AML-193 (cell line): ENCODE measurements at regions not wholly inside any gene's neighbourhood (a gene's known extent, or its start where the extent isn't known, plus 50 kb on each side); places are given as distances from the start of the nearest gene placed in this dataset.
"Not testable (repeated sequence)": the region's sequence is repeated elsewhere in the genome, so short reads cannot be mapped to it uniquely, and the experiment has no call there.

Experiments
- DNase-seq, 2 experiments: peaks; one replicate each; lab custom pipeline; 2025; lab: John Stamatoyannopoulos, UW

- DNase-seq, result no peak
Observed at GRCh38 chrX:905848-906566, 275.4 kb downstream of the SHOX start.

GRCh38 chrX:903116-903515 lies 272.5 kb downstream of the SHOX start:
- DNase-seq, result no peak

GRCh38 chrX:896256-896655 lies 265.7 kb downstream of the SHOX start:
- DNase-seq, result no peak

GRCh38 chrX:889966-890651 lies 259.5 kb downstream of the SHOX start:
- no peak for DNase-seq

GRCh38 chrX:887724-888123 lies 257.1 kb downstream of the SHOX start:
- not testable (repeated sequence) for DNase-seq

- DNase-seq, result no peak
Observed at GRCh38 chrX:883588-883987, 253.0 kb downstream of the SHOX start.

- not testable (repeated sequence) for DNase-seq
Observed at GRCh38 chrX:879756-880698, 249.4 kb downstream of the SHOX start.

GRCh38 chrX:874061-874460 lies 243.5 kb downstream of the SHOX start:
- DNase-seq, result no peak

- DNase-seq, result no peak
Observed at GRCh38 chrX:873016-873415, 242.4 kb downstream of the SHOX start.

- no peak for DNase-seq
Observed at GRCh38 chrX:872090-872489, 241.5 kb downstream of the SHOX start.

- DNase-seq, result no peak
Observed at GRCh38 chrX:871626-872025, 241.0 kb downstream of the SHOX start.

- DNase-seq, result no peak
Observed at GRCh38 chrX:867966-868647, 237.5 kb downstream of the SHOX start.

GRCh38 chrX:867502-867901 lies 236.9 kb downstream of the SHOX start:
- DNase-seq, result no peak

- no peak for DNase-seq
Observed at GRCh38 chrX:866441-866990, 235.9 kb downstream of the SHOX start.

GRCh38 chrX:865422-865821 lies 234.8 kb downstream of the SHOX start:
- no peak for DNase-seq

GRCh38 chrX:861921-862320 lies 231.3 kb downstream of the SHOX start:
- DNase-seq, result no peak

- DNase-seq, result no peak
Observed at GRCh38 chrX:861340-861890, 230.8 kb downstream of the SHOX start.

- no peak for DNase-seq
Observed at GRCh38 chrX:859329-859728, 228.7 kb downstream of the SHOX start.

- no peak for DNase-seq
Observed at GRCh38 chrX:858542-859078, 228.0 kb downstream of the SHOX start.

GRCh38 chrX:857376-857775 lies 226.8 kb downstream of the SHOX start:
- no peak for DNase-seq
